ENCODE measurements at regions not wholly inside any gene's neighbourhood (a gene's known extent, or its start where the extent isn't known, plus 50 kb on each side); places are given as distances from the start of the nearest gene placed in this dataset.
"Not testable (repeated sequence)": the region's sequence is repeated elsewhere in the genome, so short reads cannot be mapped to it uniquely, and the experiment has no call there.

DNA sequence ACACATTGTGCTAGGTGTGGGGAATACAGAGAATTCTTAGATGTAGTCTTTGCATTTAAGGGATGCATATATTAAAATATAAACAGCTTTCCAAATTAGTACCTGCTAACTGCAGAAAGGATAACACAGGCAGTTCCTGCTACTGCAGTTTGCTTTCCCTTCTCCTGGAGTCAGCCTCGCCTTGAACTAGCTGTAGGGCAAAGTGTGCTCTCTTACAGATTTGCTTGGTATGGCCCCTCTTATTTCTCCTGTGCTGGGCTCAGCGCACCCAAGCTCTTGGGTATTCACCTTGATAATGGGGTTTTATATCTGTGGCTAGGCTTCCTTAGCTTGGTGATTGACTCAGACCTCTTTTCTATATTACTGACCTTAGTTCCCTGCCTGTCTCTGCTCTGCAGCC is 108.4 kb upstream of the PNPT1 start:
- intact Hi-C loops (cut with micrococcal nuclease; ENCODE audit: unreplicated experiment): no loop called here
- Histone ChIP-seq H3K9me3 (ENCODE audit: low read length) (no peaks in the 10 kb centered on the region), H3K4me3 (ENCODE audit: low read depth, low read length, poor library complexity, severe bottlenecking) (no peak overlapping the region), H3K4me2 (ENCODE audit: low read length) (no peak overlapping the region), H3K9me2 (ENCODE audit: insufficient read depth, low read length) (no peaks in the 10 kb centered on the region), H3K27ac (ENCODE audit: low read depth, low read length, poor library complexity, severe bottlenecking) (no peak overlapping the region), H3K4me1 (ENCODE audit: insufficient read depth, low read length, poor library complexity, severe bottlenecking) (no peaks in the 10 kb centered on the region), H3K36me3 (ENCODE audit: insufficient read depth, low read length) (no peaks in the 10 kb centered on the region), H4K20me1 (ENCODE audit: insufficient read depth, low read length) (no peaks in the 10 kb centered on the region), H3K79me2 (ENCODE audit: insufficient read depth, low read depth, low read length) (no peaks in the 10 kb centered on the region), H2AFZ (ENCODE audit: low read length) (no peak overlapping the region)
- BruUV-seq (replicated peaks): no TSS peak
- DNase-seq (ENCODE audit: low spot score): no peak
- CTCF ChIA-PET (ENCODE audit: unreplicated experiment): no interaction called here
- TF ChIP-seq CTCF (conservative IDR thresholded peaks at IDR 0.05; ENCODE audit: low read length) (no peak), EZH2phosphoT487 (IDR thresholded peaks at IDR 0.05; ENCODE audit: borderline replicate concordance, low read depth, low read length) (no peak)
- POLR2A ChIA-PET: no interaction called here

- H3K27ac ChIP-seq (ENCODE audit: low read depth, low read length, poor library complexity, severe bottlenecking): no peak overlapping the region
- no peak overlapping the region for H2AFZ ChIP-seq (ENCODE audit: low read length)
- TF ChIP-seq CTCF (conservative IDR thresholded peaks at IDR 0.05; ENCODE audit: low read length): no peak
- TF ChIP-seq EZH2phosphoT487 (IDR thresholded peaks at IDR 0.05; ENCODE audit: borderline replicate concordance, low read depth, low read length): no peak
- no peak overlapping the region for H3K4me2 ChIP-seq (ENCODE audit: low read length)
- no peak for DNase-seq (ENCODE audit: low spot score)
- H3K36me3 ChIP-seq (ENCODE audit: insufficient read depth, low read length): no peaks in the 10 kb centered on the region
- H3K9me3 ChIP-seq (ENCODE audit: low read length): no peaks in the 10 kb centered on the region
- ChIA-PET CTCF (ENCODE audit: unreplicated experiment) (no interaction called here), POLR2A (interaction anchor here (0.8 kb wide), 1 partner anchor 20 kb away, joined by 3 read pairs; no protein-coding TSS in a partner anchor)
- no peaks in the 10 kb centered on the region for H3K4me1 ChIP-seq (ENCODE audit: insufficient read depth, low read length, poor library complexity, severe bottlenecking)
- intact Hi-C loops (cut with micrococcal nuclease; ENCODE audit: unreplicated experiment): no loop called here
- no TSS peak for BruUV-seq (replicated peaks)
- H3K79me2 ChIP-seq (ENCODE audit: insufficient read depth, low read depth, low read length): no peaks in the 10 kb centered on the region
- no peaks in the 10 kb centered on the region for H3K9me2 ChIP-seq (ENCODE audit: insufficient read depth, low read length)
- H4K20me1 ChIP-seq (ENCODE audit: insufficient read depth, low read length): no peaks in the 10 kb centered on the region
- H3K4me3 ChIP-seq (ENCODE audit: low read depth, low read length, poor library complexity, severe bottlenecking): no peak overlapping the region
Observed at GRCh38 chr2:55801436-55801835, 107.8 kb upstream of the PNPT1 start.

DNA sequence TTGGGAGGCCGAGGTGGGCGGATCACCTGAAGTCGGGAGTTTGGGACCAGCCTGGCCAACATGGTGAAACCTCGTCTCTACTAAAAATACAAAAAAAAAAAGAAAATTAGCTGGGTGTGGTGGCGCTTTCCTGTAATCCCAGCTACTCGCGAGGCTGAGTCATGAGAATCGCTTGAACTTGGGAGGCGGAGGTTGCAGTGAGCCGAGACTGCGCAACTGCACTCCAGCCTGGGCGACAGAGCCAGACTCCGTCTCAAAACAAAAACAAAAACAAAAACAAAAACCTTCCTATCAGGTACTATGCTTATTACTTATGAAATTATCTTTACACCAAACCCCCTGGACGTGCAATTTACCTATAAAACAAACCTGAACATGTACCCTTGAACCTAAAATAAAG is 106.0 kb upstream of the PNPT1 start:
- H3K4me1 ChIP-seq (ENCODE audit: insufficient read depth, low read length, poor library complexity, severe bottlenecking); intact Hi-C loops (cut with micrococcal nuclease; ENCODE audit: unreplicated experiment); H3K9me2 ChIP-seq (ENCODE audit: insufficient read depth, low read length); BruUV-seq (replicated peaks); H3K4me2 ChIP-seq (ENCODE audit: low read length); H4K20me1 ChIP-seq (ENCODE audit: insufficient read depth, low read length); CTCF ChIA-PET (ENCODE audit: unreplicated experiment); H3K4me3 ChIP-seq (ENCODE audit: low read depth, low read length, poor library complexity, severe bottlenecking); H3K36me3 ChIP-seq (ENCODE audit: insufficient read depth, low read length); DNase-seq (ENCODE audit: low spot score); H3K9me3 ChIP-seq (ENCODE audit: low read length); H3K27ac ChIP-seq (ENCODE audit: low read depth, low read length, poor library complexity, severe bottlenecking); H2AFZ ChIP-seq (ENCODE audit: low read length); H3K79me2 ChIP-seq (ENCODE audit: insufficient read depth, low read depth, low read length): not testable (repeated sequence)
- POLR2A ChIA-PET: interaction anchor here (0.6 kb wide), 1 partner anchor 76 kb away, joined by 3 read pairs; no protein-coding TSS in a partner anchor
